ENCODE measurements at regions not wholly inside any gene's neighbourhood (a gene's known extent, or its start where the extent isn't known, plus 50 kb on each side); places are given as distances from the start of the nearest gene placed in this dataset.

GRCh38 chr7:108808549-108809266 lies 239.0 kb downstream of the DNAJB9 start:
- no peak overlapping the region for H3K4me3 ChIP-seq (ENCODE audit: low read depth, low read length)
- TF ChIP-seq, protein P1, sequence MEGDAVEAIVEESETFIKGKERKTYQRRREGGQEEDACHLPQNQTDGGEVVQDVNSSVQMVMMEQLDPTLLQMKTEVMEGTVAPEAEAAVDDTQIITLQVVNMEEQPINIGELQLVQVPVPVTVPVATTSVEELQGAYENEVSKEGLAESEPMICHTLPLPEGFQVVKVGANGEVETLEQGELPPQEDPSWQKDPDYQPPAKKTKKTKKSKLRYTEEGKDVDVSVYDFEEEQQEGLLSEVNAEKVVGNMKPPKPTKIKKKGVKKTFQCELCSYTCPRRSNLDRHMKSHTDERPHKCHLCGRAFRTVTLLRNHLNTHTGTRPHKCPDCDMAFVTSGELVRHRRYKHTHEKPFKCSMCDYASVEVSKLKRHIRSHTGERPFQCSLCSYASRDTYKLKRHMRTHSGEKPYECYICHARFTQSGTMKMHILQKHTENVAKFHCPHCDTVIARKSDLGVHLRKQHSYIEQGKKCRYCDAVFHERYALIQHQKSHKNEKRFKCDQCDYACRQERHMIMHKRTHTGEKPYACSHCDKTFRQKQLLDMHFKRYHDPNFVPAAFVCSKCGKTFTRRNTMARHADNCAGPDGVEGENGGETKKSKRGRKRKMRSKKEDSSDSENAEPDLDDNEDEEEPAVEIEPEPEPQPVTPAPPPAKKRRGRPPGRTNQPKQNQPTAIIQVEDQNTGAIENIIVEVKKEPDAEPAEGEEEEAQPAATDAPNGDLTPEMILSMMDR (IDR thresholded peaks at IDR 0.05; ENCODE audit: low read depth, low read length, missing control alignments) = no peak
- in situ Hi-C loops (cut with HindIII; ENCODE audit: low pct_ligation_motif_present, low sequenced_read_pairs) = no loop called here
- no peak overlapping the region for H3K27ac ChIP-seq
- DNase-seq = no peak
- H3K27me3 ChIP-seq (replicated peaks) = no peaks in the 10 kb centered on the region
- H3K36me3 ChIP-seq (replicated peaks) = no peaks in the 10 kb centered on the region

- Histone ChIP-seq H3K27ac (no peak overlapping the region), H3K36me3 (replicated peaks) (no peaks in the 10 kb centered on the region), H3K27me3 (replicated peaks) (no peaks in the 10 kb centered on the region), H3K4me3 (ENCODE audit: low read depth, low read length) (no peak overlapping the region)
- in situ Hi-C loops (cut with HindIII; ENCODE audit: low pct_ligation_motif_present, low sequenced_read_pairs) = no loop called here
- DNase-seq = no peak
- TF ChIP-seq, protein P1 (IDR thresholded peaks at IDR 0.05; ENCODE audit: low read depth, low read length, missing control alignments) = no peak
Observed at GRCh38 chr7:108809356-108809755, 239.7 kb downstream of the DNAJB9 start.

DNA sequence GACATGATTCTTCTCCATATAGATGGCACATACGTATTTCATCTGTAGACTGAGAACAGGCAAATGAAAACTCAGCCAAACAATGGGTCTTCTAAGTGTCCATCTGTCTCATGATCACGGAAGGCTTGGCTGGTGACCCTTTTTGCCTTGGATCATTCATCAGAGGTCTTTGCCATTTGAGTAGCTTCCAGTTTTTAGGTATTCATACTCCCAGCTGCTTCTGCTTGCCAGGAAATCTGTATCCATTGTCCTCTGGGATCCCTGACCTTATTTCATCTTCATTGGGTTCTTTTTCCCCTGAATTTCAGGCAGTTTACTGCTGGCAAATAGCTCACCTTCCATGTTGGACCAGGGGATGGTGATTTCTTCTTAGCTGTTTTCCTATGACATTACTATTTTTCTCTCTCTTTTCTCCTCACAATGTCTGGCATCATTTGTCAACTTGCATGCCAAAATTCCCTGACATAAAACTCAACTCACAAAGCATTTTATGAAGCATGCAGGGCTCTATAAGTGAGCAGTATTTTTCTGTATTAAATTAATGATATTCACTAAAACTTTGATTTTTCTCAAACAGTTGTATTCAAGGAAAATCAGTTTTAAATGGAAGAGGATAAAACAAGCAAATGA lies 241.2 kb downstream of the DNAJB9 start:
- H3K4me3 ChIP-seq (ENCODE audit: low read depth, low read length) = no peak overlapping the region
- TF ChIP-seq, protein P1 (IDR thresholded peaks at IDR 0.05; ENCODE audit: low read depth, low read length, missing control alignments) = no peak
- no peak for DNase-seq
- H3K27me3 ChIP-seq (replicated peaks) = no peaks in the 10 kb centered on the region
- no peaks in the 10 kb centered on the region for H3K36me3 ChIP-seq (replicated peaks)
- H3K27ac ChIP-seq = no peak overlapping the region
- in situ Hi-C loops (cut with HindIII; ENCODE audit: low pct_ligation_motif_present, low sequenced_read_pairs) = no loop called here

DNA sequence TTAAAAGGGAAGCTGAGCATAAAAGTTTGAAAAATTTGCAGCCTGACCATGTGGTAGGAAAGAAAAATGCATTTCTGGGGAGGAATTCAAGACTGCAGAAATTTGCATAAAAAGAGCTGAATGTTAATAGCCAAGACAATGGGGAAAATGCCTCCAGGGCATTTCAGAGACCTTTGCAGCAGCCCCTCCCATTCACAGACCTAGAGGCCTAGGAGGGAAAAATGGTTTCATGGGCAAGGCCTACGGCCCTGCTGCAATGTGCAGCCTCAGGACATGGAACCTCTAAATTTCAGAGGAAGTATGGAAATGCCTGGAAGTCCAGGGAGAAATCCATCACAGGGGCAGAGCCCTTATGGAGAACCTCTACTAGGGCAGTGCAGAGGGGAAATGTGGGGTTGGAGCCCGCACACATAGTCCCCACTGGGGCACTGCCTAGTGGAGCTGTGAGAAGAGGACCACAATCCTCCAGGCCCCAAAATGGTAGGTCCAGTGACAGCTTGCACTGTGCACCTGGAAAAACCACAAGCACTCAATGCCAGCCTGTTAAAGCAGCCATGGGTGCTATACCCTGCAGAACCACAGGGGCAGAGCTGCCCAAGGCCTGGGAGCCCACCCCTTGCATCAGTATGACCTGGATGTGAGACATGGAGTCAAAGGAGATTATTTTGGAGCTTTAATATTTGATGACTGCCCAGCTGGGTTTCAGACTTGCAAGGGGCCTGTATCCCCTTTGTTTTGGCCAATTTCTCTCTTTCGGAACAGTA lies 243.8 kb downstream of the DNAJB9 start:
- in situ Hi-C loops (cut with HindIII; ENCODE audit: low pct_ligation_motif_present, low sequenced_read_pairs) = no loop called here
- no peaks in the 10 kb centered on the region for H3K36me3 ChIP-seq (replicated peaks)
- no peak overlapping the region for H3K27ac ChIP-seq
- no peaks in the 10 kb centered on the region for H3K27me3 ChIP-seq (replicated peaks)
- H3K4me3 ChIP-seq (ENCODE audit: low read depth, low read length) = no peak overlapping the region
- TF ChIP-seq, protein P1 (IDR thresholded peaks at IDR 0.05; ENCODE audit: low read depth, low read length, missing control alignments) = no peak
- no peak for DNase-seq

GRCh38 chr7:108815815-108816214 lies 246.1 kb downstream of the DNAJB9 start:
- in situ Hi-C loops (cut with HindIII; ENCODE audit: low pct_ligation_motif_present, low sequenced_read_pairs) = no loop called here
- TF ChIP-seq, protein P1 (IDR thresholded peaks at IDR 0.05; ENCODE audit: low read depth, low read length, missing control alignments) = no peak
- Histone ChIP-seq H3K36me3 (replicated peaks) (no peaks in the 10 kb centered on the region), H3K27ac (no peak overlapping the region), H3K27me3 (replicated peaks) (no peaks in the 10 kb centered on the region), H3K4me3 (ENCODE audit: low read depth, low read length) (no peak overlapping the region)
- no peak for DNase-seq
